ENCODE measurements at regions not wholly inside any gene's neighbourhood (a gene's known extent, or its start where the extent isn't known, plus 50 kb on each side); places are given as distances from the start of the nearest gene placed in this dataset.
"Not testable (repeated sequence)": the region's sequence is repeated elsewhere in the genome, so short reads cannot be mapped to it uniquely, and the experiment has no call there.

GRCh38 chr1:195745189-195746010 is 862.8 kb downstream of the KCNT2 start:
- H3K4me1 Mint-ChIP-seq (ENCODE audit: low read depth): no peaks in the 10 kb centered on the region
- no peak overlapping the region for H3K27ac Mint-ChIP-seq
- DNase-seq: no peak
- CTCF ChIA-PET: no interaction called here
- intact Hi-C loops (cut with micrococcal nuclease): no loop called here
- H3K9me3 Mint-ChIP-seq: peaks cover 2% of the 10 kb centered on the region
- no peaks in the 10 kb centered on the region for H3K27me3 Mint-ChIP-seq (ENCODE audit: low read depth)
- no peaks in the 10 kb centered on the region for H3K36me3 Mint-ChIP-seq (ENCODE audit: low read depth)
- H3K4me3 Mint-ChIP-seq: no peak overlapping the region

GRCh38 chr1:195744256-195744655 is 864.0 kb downstream of the KCNT2 start:
- H3K27ac Mint-ChIP-seq: no peak overlapping the region
- peaks cover 2% of the 10 kb centered on the region for H3K9me3 Mint-ChIP-seq
- no peak for DNase-seq
- H3K36me3 Mint-ChIP-seq (ENCODE audit: low read depth): no peaks in the 10 kb centered on the region
- no peaks in the 10 kb centered on the region for H3K27me3 Mint-ChIP-seq (ENCODE audit: low read depth)
- H3K4me3 Mint-ChIP-seq: no peak overlapping the region
- H3K4me1 Mint-ChIP-seq (ENCODE audit: low read depth): no peaks in the 10 kb centered on the region
- intact Hi-C loops (cut with micrococcal nuclease): no loop called here
- CTCF ChIA-PET: interaction anchor here (0.6 kb wide), 1 partner anchor 23 kb away, joined by 3 read pairs; no protein-coding TSS in a partner anchor

- Mint-ChIP-seq H3K9me3 (peaks cover 2% of the 10 kb centered on the region), H3K36me3 (ENCODE audit: low read depth) (no peaks in the 10 kb centered on the region), H3K4me3 (no peak overlapping the region), H3K27ac (no peak overlapping the region), H3K4me1 (ENCODE audit: low read depth) (no peaks in the 10 kb centered on the region), H3K27me3 (ENCODE audit: low read depth) (no peaks in the 10 kb centered on the region)
- DNase-seq: no peak
- CTCF ChIA-PET: no interaction called here
- intact Hi-C loops (cut with micrococcal nuclease): no loop called here
Observed at GRCh38 chr1:195740862-195741261, 867.4 kb downstream of the KCNT2 start.

GRCh38 chr1:195738966-195739650 is 869.1 kb downstream of the KCNT2 start:
- Mint-ChIP-seq H3K36me3 (ENCODE audit: low read depth) (no peaks in the 10 kb centered on the region), H3K27me3 (ENCODE audit: low read depth) (no peaks in the 10 kb centered on the region), H3K4me3 (no peak overlapping the region), H3K9me3 (peaks cover 2% of the 10 kb centered on the region), H3K27ac (no peak overlapping the region), H3K4me1 (ENCODE audit: low read depth) (no peaks in the 10 kb centered on the region)
- CTCF ChIA-PET: no interaction called here
- DNase-seq: no peak
- intact Hi-C loops (cut with micrococcal nuclease): no loop called here

- Mint-ChIP-seq H3K4me1 (ENCODE audit: low read depth) (no peaks in the 10 kb centered on the region), H3K9me3 (no peaks in the 10 kb centered on the region), H3K4me3 (no peak overlapping the region), H3K36me3 (ENCODE audit: low read depth) (no peaks in the 10 kb centered on the region), H3K27ac (no peak overlapping the region), H3K27me3 (ENCODE audit: low read depth) (no peaks in the 10 kb centered on the region)
- no peak for DNase-seq
- intact Hi-C loops (cut with micrococcal nuclease): no loop called here
- CTCF ChIA-PET: no interaction called here
Observed at GRCh38 chr1:195735140-195735539, 873.1 kb downstream of the KCNT2 start.

GRCh38 chr1:195733826-195734225 is 874.4 kb downstream of the KCNT2 start:
- Mint-ChIP-seq H3K27me3 (ENCODE audit: low read depth) (no peaks in the 10 kb centered on the region), H3K9me3 (no peaks in the 10 kb centered on the region), H3K4me3 (no peak overlapping the region), H3K4me1 (ENCODE audit: low read depth) (no peaks in the 10 kb centered on the region), H3K36me3 (ENCODE audit: low read depth) (no peaks in the 10 kb centered on the region), H3K27ac (no peak overlapping the region)
- intact Hi-C loops (cut with micrococcal nuclease): no loop called here
- DNase-seq: no peak
- CTCF ChIA-PET: no interaction called here

- no peak overlapping the region for H3K4me3 Mint-ChIP-seq
- no peak for DNase-seq
- H3K36me3 Mint-ChIP-seq (ENCODE audit: low read depth): no peaks in the 10 kb centered on the region
- H3K4me1 Mint-ChIP-seq (ENCODE audit: low read depth): no peaks in the 10 kb centered on the region
- H3K27ac Mint-ChIP-seq: no peak overlapping the region
- no peaks in the 10 kb centered on the region for H3K27me3 Mint-ChIP-seq (ENCODE audit: low read depth)
- intact Hi-C loops (cut with micrococcal nuclease): no loop called here
- CTCF ChIA-PET: no interaction called here
- no peaks in the 10 kb centered on the region for H3K9me3 Mint-ChIP-seq
Observed at GRCh38 chr1:195733408-195733807, 874.8 kb downstream of the KCNT2 start.

GRCh38 chr1:195731385-195731784 is 876.9 kb downstream of the KCNT2 start:
- DNase-seq: no peak
- Mint-ChIP-seq H3K36me3 (ENCODE audit: low read depth) (no peaks in the 10 kb centered on the region), H3K4me3 (no peak overlapping the region), H3K9me3 (no peaks in the 10 kb centered on the region), H3K4me1 (ENCODE audit: low read depth) (no peaks in the 10 kb centered on the region), H3K27ac (no peak overlapping the region), H3K27me3 (ENCODE audit: low read depth) (no peaks in the 10 kb centered on the region)
- intact Hi-C loops (cut with micrococcal nuclease): no loop called here
- CTCF ChIA-PET: no interaction called here

- H3K27ac Mint-ChIP-seq: no peak overlapping the region
- H3K4me3 Mint-ChIP-seq: no peak overlapping the region
- H3K9me3 Mint-ChIP-seq: no peaks in the 10 kb centered on the region
- intact Hi-C loops (cut with micrococcal nuclease): no loop called here
- H3K4me1 Mint-ChIP-seq (ENCODE audit: low read depth): no peaks in the 10 kb centered on the region
- no peaks in the 10 kb centered on the region for H3K27me3 Mint-ChIP-seq (ENCODE audit: low read depth)
- CTCF ChIA-PET: no interaction called here
- no peak for DNase-seq
- H3K36me3 Mint-ChIP-seq (ENCODE audit: low read depth): no peaks in the 10 kb centered on the region
Observed at GRCh38 chr1:195723796-195724194, 884.4 kb downstream of the KCNT2 start.

GRCh38 chr1:195722852-195723795 is 885.1 kb downstream of the KCNT2 start:
- CTCF ChIA-PET; H3K27me3 Mint-ChIP-seq (ENCODE audit: low read depth); H3K27ac Mint-ChIP-seq; H3K9me3 Mint-ChIP-seq; H3K4me1 Mint-ChIP-seq (ENCODE audit: low read depth); intact Hi-C loops (cut with micrococcal nuclease); DNase-seq; H3K4me3 Mint-ChIP-seq; H3K36me3 Mint-ChIP-seq (ENCODE audit: low read depth): not testable (repeated sequence)

GRCh38 chr1:195722146-195722545 is 886.1 kb downstream of the KCNT2 start:
- H3K9me3 Mint-ChIP-seq; H3K36me3 Mint-ChIP-seq (ENCODE audit: low read depth); H3K4me1 Mint-ChIP-seq (ENCODE audit: low read depth); intact Hi-C loops (cut with micrococcal nuclease); H3K27ac Mint-ChIP-seq; CTCF ChIA-PET; H3K4me3 Mint-ChIP-seq; DNase-seq; H3K27me3 Mint-ChIP-seq (ENCODE audit: low read depth): not testable (repeated sequence)

- Mint-ChIP-seq H3K9me3 (no peaks in the 10 kb centered on the region), H3K27me3 (ENCODE audit: low read depth) (no peaks in the 10 kb centered on the region), H3K4me1 (ENCODE audit: low read depth) (no peaks in the 10 kb centered on the region), H3K36me3 (ENCODE audit: low read depth) (no peaks in the 10 kb centered on the region), H3K4me3 (no peak overlapping the region), H3K27ac (no peak overlapping the region)
- no peak for DNase-seq
- intact Hi-C loops (cut with micrococcal nuclease): no loop called here
- CTCF ChIA-PET: no interaction called here
Observed at GRCh38 chr1:195721210-195721971, 886.8 kb downstream of the KCNT2 start.
